Activated T-cell treated with anti-CD3 and anti-CD28 coated beads, Interleukin-2, amount 50 U/mL, for 4 hours (primary cell): ENCODE measurements at regions not wholly inside any gene's neighbourhood (a gene's known extent, or its start where the extent isn't known, plus 50 kb on each side); places are given as distances from the start of the nearest gene placed in this dataset.
"Not testable (repeated sequence)": the region's sequence is repeated elsewhere in the genome, so short reads cannot be mapped to it uniquely, and the experiment has no call there.

Experiments used
- ATAC-seq, 2 donors: fragments of 200-7000 bp; cut with Tn5 transposase; one replicate each; pipeline ENCODE4 v1.10.0; 2021
- DNase-seq: peaks from one replicate; pipeline ENCODE4 v3.0.0-alpha.2; 2020
- H3K27me3 Mint-ChIP-seq: one replicate; pipeline ENCODE4 v1.8.0; 2021; ENCODE audit warnings: low read depth, mixed read lengths
- H3K36me3 Mint-ChIP-seq: one replicate; pipeline ENCODE4 v1.8.0; 2022; ENCODE audit warnings: mixed read lengths; ENCODE audit not compliant: insufficient read depth
- H3K4me1 Mint-ChIP-seq: one replicate; pipeline ENCODE4 v1.8.0; 2021; ENCODE audit warnings: low read depth, mixed read lengths
- H3K4me3 Mint-ChIP-seq: one replicate; pipeline ENCODE4 v1.8.0; 2021; ENCODE audit warnings: mild to moderate bottlenecking, moderate library complexity, mixed read lengths
- H3K9me3 Mint-ChIP-seq: one replicate; pipeline ENCODE4 v1.8.0; 2021; ENCODE audit warnings: mixed read lengths

DNA sequence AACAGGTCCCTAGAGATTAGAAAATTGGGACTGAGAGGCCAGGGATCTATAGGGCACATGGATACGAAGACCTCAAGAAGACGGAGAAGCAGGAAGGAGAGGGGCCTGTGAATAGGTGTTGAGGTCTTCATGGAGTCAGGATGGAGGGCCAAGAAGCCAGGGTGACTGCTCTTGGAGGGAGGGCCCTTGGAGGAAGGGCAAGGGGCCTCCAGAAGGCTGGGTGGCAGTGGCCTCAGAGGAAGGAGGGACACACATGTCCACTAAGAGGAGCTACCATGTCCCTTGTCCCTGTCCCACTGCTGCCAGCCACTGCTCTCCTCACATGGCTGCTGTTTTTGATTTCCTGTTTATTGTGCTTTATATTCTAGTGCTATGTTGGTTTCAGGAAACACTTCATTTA is 589.5 kb upstream of the B3GAT1 start:
- no peaks in the 10 kb centered on the region for H3K4me1 Mint-ChIP-seq
- no peak for ATAC-seq

DNA sequence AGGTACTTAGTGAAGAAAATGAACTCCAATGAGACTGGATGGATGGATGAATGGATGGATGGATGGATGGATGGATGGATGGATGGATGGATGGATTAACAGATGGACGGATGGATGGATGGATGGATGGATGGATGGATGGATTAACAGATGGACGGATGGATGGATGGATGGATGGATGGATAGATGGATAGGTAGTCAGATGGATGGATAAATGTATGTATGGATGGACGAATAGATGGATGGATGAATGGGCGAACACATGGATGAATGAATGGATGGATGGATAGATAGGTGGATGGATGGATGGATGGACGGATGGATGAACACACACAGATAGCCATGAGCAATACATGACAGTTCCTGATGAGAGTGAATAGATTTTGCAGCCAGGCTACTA is 589.0 kb upstream of the B3GAT1 start:
- not testable (repeated sequence) for H3K36me3 Mint-ChIP-seq, H3K4me1 Mint-ChIP-seq, H3K27me3 Mint-ChIP-seq, H3K4me3 Mint-ChIP-seq, H3K9me3 Mint-ChIP-seq, DNase-seq, ATAC-seq

More for the DNA sequence above, 589.5 kb upstream of the B3GAT1 start:
- Mint-ChIP-seq H3K36me3 (no peaks in the 10 kb centered on the region), H3K9me3 (no peaks in the 10 kb centered on the region), H3K27me3 (peaks cover 10% of the 10 kb centered on the region), H3K4me3 (no peak overlapping the region)
- DNase-seq = no peak

DNA sequence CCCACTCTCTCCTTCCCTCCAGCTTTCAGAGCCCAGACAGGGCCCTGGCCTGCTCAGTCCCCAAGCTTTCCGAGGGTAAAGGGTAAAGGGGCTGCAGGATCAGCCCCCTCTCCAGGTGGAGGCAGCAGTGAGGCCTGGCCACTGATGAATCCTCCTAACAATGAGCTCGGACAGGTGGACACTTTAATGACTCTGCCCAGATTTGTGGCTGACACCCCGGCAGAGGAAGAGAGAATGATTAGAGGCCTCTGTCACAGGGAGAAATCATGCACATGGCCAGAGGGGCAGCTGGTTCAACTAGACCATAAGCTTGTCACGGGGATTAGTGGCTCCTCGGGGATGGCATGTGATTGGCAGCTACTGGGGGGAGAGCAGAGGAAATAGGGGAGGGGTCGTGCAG is 587.5 kb upstream of the B3GAT1 start:
- DNase-seq = no peak
- Mint-ChIP-seq H3K4me1 (no peaks in the 10 kb centered on the region), H3K4me3 (no peak overlapping the region), H3K27me3 (peaks cover 10% of the 10 kb centered on the region), H3K9me3 (no peaks in the 10 kb centered on the region), H3K36me3 (no peaks in the 10 kb centered on the region)
- ATAC-seq = no peak

DNA sequence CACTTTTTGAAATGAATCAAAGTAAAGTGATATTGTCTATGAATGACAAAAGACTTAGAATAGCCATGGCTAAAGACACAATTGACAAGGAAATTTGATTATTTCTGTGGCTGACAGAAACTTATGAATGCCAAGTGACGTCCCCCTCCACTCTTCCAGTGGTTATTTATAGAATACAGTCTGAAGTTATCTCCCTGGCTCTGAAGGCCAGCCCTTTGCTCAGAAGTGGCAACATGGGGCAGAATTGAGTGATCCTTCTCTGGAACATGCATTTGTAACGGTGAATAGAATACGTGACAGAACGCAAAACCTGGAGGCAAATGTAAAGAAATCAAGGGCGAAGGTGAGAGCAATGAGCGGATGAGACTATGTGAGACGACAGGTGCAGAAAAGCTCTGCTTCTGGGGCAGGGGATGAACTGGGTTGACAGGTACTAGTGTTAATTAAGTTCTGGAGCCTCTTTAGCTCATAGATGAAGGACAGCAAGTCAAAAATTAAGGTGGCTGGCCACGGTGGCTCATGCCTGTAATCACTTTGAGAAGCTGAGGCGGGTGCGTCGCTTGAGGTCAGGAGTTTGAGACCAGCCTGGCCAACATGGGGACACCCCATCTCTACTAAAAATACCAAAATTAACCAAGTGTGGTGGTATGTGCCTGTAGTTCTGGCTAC is 585.7 kb upstream of the B3GAT1 start:
- Mint-ChIP-seq H3K9me3 (no peaks in the 10 kb centered on the region), H3K27me3 (peaks cover 18% of the 10 kb centered on the region), H3K4me3 (no peak overlapping the region), H3K36me3 (no peaks in the 10 kb centered on the region), H3K4me1 (no peaks in the 10 kb centered on the region)
- ATAC-seq = no peak
- no peak for DNase-seq

DNA sequence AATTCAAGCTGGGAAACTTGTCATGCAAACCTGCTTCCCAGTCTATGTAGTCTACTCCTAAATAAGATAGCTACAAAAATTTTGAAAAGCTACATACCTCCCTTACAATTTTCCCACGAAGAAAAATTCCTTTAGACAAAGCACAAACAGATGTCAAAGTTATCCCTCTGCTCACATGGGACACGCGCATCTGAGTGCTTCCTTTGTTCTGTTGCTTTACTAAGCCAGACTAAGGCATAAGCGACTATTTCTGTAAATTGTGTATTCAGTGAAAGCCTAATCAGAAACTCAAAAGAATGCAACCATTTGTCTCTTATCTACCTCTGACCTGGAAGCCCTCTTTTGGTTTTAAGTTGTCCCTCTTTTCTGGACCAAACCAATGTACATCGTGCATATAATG is 583.7 kb upstream of the B3GAT1 start:
- Mint-ChIP-seq H3K9me3 (no peaks in the 10 kb centered on the region), H3K4me3 (no peak overlapping the region), H3K36me3 (no peaks in the 10 kb centered on the region), H3K4me1 (no peaks in the 10 kb centered on the region), H3K27me3 (peaks cover 21% of the 10 kb centered on the region)
- no peak for ATAC-seq
- no peak for DNase-seq

DNA sequence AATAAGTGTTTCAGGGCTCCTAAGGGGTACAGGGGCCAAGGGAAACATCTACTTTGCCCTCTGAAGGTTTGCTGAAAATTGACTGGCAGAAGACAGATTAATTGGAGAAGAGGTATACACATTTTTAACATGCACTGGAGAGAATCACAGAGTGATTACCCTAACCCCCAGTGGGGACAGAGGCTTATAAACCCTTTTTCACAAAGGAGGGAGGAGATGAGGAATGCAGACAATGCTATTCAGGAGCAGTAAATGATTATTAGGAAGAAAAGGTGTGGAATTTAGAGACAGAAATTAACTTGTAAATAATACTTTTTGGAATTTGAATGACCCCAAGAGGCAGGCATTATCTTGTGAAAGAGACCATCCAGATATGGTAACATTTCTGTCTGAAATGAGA is 582.4 kb upstream of the B3GAT1 start:
- no peaks in the 10 kb centered on the region for H3K36me3 Mint-ChIP-seq
- peaks cover 18% of the 10 kb centered on the region for H3K27me3 Mint-ChIP-seq
- H3K4me3 Mint-ChIP-seq = no peak overlapping the region
- DNase-seq (no peak), ATAC-seq (no peak)
- H3K4me1 Mint-ChIP-seq = no peaks in the 10 kb centered on the region
- H3K9me3 Mint-ChIP-seq = no peaks in the 10 kb centered on the region

DNA sequence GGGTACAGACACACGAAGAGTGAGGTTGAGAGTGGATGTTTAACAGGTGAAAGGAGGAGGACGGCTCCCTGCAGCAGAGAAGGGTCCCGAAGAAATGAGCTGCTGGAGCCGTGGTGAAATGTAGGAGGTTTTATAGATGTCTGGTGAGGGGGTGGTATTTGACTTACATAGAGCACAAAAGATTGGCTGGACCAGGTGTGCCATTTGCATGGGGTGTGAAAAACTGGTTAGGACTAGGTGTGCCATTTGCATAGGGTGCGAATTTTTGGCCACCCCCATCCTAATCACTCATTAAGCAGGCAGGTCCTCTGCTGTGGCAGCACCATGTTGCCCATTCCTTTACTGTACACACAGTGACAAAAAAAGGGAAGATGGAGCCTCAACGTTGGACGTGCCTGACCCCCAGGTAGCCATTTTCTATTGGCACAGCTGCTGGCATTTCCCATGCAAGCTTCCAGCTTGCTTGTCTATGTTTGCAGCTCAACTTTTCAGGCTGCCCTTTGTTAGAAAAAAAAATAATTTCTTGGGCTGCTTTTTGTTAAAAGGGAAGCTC is 581.7 kb upstream of the B3GAT1 start:
- H3K36me3 Mint-ChIP-seq = no peaks in the 10 kb centered on the region
- H3K27me3 Mint-ChIP-seq = peaks cover 19% of the 10 kb centered on the region
- ATAC-seq (no peak), DNase-seq (no peak)
- no peaks in the 10 kb centered on the region for H3K9me3 Mint-ChIP-seq
- no peaks in the 10 kb centered on the region for H3K4me1 Mint-ChIP-seq
- no peak overlapping the region for H3K4me3 Mint-ChIP-seq

DNA sequence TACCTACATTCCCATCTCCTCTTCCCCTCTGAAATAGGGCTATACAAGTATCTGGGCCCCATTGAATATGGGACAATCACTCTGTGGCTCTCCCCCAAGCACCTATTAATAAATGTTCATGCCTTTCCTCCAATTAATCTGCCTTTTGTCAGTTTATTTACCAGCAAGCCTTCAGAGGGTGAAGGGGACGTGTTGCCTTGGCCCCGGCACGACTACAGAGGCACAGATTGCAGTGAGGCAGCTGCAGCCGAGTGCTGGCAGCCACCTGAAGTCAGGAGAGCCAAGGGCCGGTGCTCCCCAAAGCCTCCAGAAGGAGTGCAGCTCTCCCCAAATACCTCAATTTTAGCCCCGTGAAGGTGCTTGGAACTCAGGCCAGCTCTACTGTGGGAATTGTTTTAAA is 580.9 kb upstream of the B3GAT1 start:
- H3K27me3 Mint-ChIP-seq = peaks cover 19% of the 10 kb centered on the region
- DNase-seq (no peak), ATAC-seq (no peak)

DNA sequence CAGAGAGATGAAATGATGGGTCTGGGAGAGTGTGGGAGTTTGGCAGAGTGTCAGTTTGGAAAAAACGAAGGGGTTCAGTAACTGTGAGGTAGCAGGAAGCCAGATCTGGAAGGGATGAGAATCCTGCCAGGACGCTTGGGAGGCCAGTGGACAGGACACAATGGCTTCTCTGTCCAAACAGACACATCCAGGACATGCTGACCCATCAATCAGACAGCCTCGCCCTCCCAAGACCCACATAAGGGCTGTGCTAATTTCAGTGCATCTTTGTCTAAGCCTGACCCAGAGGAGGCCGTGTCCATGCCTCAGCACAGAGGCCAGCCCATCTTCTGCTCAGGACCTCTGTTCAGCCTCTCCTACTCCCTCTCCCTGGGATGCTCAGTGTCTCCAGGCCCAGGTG is 576.5 kb upstream of the B3GAT1 start:
- H3K4me1 Mint-ChIP-seq = peaks cover 4% of the 10 kb centered on the region
- ATAC-seq (no peak), DNase-seq (no peak)
- no peak overlapping the region for H3K4me3 Mint-ChIP-seq
- H3K9me3 Mint-ChIP-seq = no peaks in the 10 kb centered on the region
- H3K27me3 Mint-ChIP-seq = peaks cover 18% of the 10 kb centered on the region
- H3K36me3 Mint-ChIP-seq = no peaks in the 10 kb centered on the region

More for the DNA sequence above, 580.9 kb upstream of the B3GAT1 start:
- no peak overlapping the region for H3K4me3 Mint-ChIP-seq
- H3K9me3 Mint-ChIP-seq = no peaks in the 10 kb centered on the region
- H3K36me3 Mint-ChIP-seq = no peaks in the 10 kb centered on the region
- H3K4me1 Mint-ChIP-seq = no peaks in the 10 kb centered on the region

DNA sequence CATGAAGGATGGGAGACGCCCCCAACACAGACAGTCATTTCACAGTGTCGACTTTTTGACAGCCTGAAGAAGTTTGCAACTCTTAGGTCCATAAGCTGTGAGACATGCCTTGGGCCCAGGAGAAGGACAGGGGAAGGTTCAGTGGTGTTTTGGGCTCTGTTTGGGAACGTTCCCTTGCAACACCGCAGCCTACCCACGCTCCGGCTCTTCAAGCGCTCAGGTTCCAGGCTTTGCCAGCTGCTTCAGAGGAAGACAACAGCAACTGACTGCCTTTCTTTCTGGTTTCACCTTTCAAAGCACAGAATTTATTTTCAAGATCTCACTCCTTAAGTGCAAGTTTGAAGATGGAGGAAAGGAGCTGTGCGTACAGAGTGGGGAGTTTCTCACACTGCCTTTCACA is 575.8 kb upstream of the B3GAT1 start:
- Mint-ChIP-seq H3K4me3 (no peak overlapping the region), H3K9me3 (no peaks in the 10 kb centered on the region), H3K36me3 (no peaks in the 10 kb centered on the region), H3K4me1 (peaks cover 4% of the 10 kb centered on the region), H3K27me3 (peaks cover 16% of the 10 kb centered on the region)
- DNase-seq (no peak), ATAC-seq (no peak)

DNA sequence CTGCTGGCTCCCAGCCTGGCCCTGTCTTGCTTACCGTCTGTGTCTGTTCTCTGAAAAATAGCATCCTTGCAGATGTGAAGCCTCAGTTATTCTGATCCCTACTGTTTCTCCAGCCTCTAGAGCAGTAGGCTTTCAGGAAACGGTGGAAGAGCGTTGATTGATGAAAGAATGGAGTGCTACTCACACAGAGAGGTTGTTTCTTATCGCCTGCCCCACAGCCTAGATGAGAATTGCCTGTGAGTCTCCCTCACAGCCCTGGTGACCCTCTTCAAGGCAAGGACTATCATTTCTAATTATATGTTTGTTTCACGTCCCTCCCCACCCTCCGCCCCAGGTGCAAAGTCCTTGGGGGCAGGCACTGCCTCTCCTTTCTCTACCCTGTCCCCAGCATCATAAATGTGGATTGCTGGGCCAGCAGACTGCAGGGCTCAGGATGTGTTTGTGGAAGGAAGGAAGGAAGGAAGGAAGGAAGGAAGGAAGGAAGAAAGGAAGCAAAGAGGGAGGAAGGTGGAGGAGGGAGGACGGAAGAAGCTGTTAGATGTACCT is 575.3 kb upstream of the B3GAT1 start:
- Mint-ChIP-seq H3K27me3 (peaks cover 18% of the 10 kb centered on the region), H3K9me3 (no peaks in the 10 kb centered on the region), H3K4me3 (no peak overlapping the region), H3K36me3 (no peaks in the 10 kb centered on the region), H3K4me1 (peaks cover 4% of the 10 kb centered on the region)
- ATAC-seq (no peak), DNase-seq (no peak)

DNA sequence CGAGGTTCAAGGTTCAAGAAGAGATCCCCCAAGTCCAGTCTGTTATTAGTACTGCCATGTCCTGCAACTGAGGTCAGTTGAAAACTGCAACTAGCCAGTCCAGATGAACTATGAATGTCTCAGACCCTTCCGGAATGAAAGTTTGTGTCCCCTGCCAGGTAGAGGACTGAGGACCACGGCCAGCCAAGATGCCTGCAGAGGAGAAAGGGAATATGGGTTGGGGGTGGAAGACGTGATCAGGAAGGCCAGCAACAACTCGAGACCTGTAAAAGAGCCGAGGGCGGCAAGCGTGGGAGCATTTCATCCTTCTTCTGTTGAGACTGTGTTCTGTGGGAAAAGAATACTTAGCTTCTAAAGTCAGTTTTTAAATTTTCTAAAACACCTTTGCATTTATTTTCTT is 572.4 kb upstream of the B3GAT1 start:
- Mint-ChIP-seq H3K27me3 (peaks cover 16% of the 10 kb centered on the region), H3K4me3 (no peak overlapping the region), H3K4me1 (peaks cover 4% of the 10 kb centered on the region), H3K9me3 (no peaks in the 10 kb centered on the region), H3K36me3 (no peaks in the 10 kb centered on the region)
- DNase-seq (no peak), ATAC-seq (no peak)

DNA sequence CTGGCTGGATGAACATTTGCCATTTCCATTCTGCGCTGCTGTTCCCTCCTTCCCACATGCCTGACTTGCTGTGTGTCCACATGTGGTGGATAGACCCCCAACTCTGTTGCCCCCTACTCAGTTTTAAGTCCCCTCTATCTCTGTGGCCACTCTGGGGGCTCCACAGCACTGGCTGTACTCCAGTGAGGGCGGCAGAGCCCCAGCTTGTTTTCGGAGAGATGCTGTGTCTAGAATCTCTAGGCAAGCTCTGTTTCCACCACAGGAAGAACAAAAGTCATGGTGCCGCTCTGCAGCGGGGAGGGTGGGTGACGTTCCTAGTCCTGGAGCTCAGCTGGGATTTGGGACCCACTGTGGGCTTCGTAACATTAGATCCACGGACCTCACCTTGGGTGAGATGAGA is 570.4 kb upstream of the B3GAT1 start:
- H3K4me3 Mint-ChIP-seq, H3K4me1 Mint-ChIP-seq, H3K36me3 Mint-ChIP-seq, ATAC-seq, H3K9me3 Mint-ChIP-seq, DNase-seq: not testable (repeated sequence)
- H3K27me3 Mint-ChIP-seq = peaks cover 23% of the 10 kb centered on the region

DNA sequence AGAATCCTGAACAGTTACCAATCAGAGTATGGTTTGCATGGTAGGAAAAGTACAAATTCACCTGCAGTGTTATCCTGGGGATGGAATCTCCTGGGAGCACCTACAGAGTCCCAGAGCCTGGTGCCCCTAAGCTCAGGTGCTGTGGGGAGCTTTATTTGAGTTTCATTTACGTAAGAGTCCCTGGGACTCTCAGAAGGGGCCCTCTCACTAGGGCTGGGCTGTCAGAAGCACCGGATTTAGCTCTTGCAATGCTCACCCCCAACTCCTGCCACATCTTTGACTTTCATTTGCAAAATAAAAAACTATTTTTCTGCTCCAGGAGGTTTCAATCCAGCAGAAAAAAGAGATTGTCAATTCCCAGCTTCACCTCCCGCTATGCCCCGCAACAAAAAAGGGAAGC is 569.8 kb upstream of the B3GAT1 start:
- Mint-ChIP-seq H3K36me3 (no peaks in the 10 kb centered on the region), H3K4me3 (no peak overlapping the region), H3K27me3 (peaks cover 19% of the 10 kb centered on the region), H3K4me1 (peaks cover 4% of the 10 kb centered on the region), H3K9me3 (no peaks in the 10 kb centered on the region)
- ATAC-seq (no peak), DNase-seq (no peak)
